ENCODE measurements at regions not wholly inside any gene's neighbourhood (a gene's known extent, or its start where the extent isn't known, plus 50 kb on each side); places are given as distances from the start of the nearest gene placed in this dataset.

DNA sequence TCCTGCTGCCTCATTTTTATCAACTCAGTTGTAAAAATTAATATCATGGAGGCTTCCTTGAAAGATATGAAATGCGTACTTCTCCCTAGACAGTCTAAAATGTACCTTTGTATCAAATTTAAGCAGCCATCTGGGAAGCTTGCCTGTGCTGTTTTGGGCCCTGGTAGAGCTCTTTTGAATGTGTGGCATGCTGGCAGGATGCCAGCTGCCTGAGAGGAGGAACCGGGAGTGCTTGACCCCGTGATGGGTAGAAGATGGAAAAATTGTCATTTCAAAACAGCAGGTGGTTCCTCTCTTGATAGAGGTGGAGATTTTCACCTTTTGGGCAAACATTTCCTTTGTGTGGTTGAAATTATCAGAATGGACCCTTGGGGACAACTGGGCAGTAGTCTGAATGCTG, 245.3 kb downstream of the RPLP1 start:
- TF ChIP-seq, protein P1, sequence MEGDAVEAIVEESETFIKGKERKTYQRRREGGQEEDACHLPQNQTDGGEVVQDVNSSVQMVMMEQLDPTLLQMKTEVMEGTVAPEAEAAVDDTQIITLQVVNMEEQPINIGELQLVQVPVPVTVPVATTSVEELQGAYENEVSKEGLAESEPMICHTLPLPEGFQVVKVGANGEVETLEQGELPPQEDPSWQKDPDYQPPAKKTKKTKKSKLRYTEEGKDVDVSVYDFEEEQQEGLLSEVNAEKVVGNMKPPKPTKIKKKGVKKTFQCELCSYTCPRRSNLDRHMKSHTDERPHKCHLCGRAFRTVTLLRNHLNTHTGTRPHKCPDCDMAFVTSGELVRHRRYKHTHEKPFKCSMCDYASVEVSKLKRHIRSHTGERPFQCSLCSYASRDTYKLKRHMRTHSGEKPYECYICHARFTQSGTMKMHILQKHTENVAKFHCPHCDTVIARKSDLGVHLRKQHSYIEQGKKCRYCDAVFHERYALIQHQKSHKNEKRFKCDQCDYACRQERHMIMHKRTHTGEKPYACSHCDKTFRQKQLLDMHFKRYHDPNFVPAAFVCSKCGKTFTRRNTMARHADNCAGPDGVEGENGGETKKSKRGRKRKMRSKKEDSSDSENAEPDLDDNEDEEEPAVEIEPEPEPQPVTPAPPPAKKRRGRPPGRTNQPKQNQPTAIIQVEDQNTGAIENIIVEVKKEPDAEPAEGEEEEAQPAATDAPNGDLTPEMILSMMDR (IDR thresholded peaks at IDR 0.05), result no peak
- no peak for TF ChIP-seq POLR2A (IDR thresholded peaks at IDR 0.05)
- peak in 1 of 2 donors; percentile 37 for TF ChIP-seq EP300 (IDR thresholded peaks at IDR 0.05)
- H3K4me1 ChIP-seq, result no peaks in the 10 kb centered on the region
- H3K27me3 ChIP-seq, result no peaks in the 10 kb centered on the region
- H3K27ac ChIP-seq, result no peak overlapping the region
- H3K4me3 ChIP-seq, result no peak overlapping the region
- WGBS, 2 donors, result 33 to 35% methylated on average over 3 of the region's 3 CpGs
- peak; percentile 24 to 26 for DNase-seq (ENCODE audit: low spot score in 2 of 2)
- no peaks in the 10 kb centered on the region for H3K9me3 ChIP-seq
- no peaks in the 10 kb centered on the region for H3K36me3 ChIP-seq

DNA sequence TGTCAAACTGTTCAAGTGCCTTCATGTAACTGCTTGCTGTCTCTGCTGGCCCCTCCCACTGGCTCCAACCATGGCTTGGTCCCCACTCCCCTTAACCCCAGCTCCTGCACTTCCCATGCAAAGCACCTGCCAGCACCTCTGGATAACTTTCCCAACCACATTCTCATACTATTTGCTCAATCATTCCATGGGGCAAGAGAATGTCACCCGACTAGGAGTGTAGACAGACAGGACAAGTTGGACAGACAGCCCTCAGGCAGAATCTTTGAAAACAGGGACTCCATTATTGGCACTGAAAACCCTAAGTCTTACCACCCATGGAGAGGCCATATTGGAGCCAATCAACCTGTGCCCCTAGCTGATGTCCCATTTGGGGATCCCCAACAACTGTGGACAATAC, 246.5 kb downstream of the RPLP1 start:
- no peak for DNase-seq (ENCODE audit: low spot score in 2 of 2)
- TF ChIP-seq POLR2A (IDR thresholded peaks at IDR 0.05), result no peak
- no peak for TF ChIP-seq EP300 (IDR thresholded peaks at IDR 0.05)
- TF ChIP-seq, protein P1 (IDR thresholded peaks at IDR 0.05), result no peak
- Histone ChIP-seq H3K4me3 (no peak overlapping the region), H3K36me3 (no peaks in the 10 kb centered on the region), H3K9me3 (no peaks in the 10 kb centered on the region), H3K27me3 (no peaks in the 10 kb centered on the region), H3K27ac (no peak overlapping the region), H3K4me1 (no peaks in the 10 kb centered on the region)
- 55 to 67% methylated on average over 1 of the region's 1 CpG for WGBS, 2 donors

DNA sequence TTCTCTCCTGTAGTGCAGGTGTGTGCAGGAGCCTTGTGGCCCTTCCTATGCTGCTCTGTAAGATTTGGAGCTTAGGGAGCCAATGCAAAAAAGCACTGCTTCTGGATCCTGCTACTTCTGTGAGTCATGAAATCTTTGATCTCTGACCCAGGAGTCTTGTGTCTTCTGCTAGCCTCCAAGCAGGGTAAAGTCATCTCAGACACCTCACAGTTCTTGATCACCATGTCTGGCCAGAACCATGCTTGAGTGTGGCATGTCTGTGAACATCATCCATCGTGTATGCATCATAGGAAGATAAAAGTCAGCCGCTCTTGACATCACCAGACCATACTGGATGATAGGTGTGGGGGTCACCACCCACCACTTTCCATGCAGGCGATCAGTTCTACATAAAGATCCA, 247.8 kb downstream of the RPLP1 start:
- no peaks in the 10 kb centered on the region for H3K27me3 ChIP-seq
- no peaks in the 10 kb centered on the region for H3K36me3 ChIP-seq
- no peak overlapping the region for H3K4me3 ChIP-seq
- no peaks in the 10 kb centered on the region for H3K4me1 ChIP-seq
- H3K27ac ChIP-seq, result no peak overlapping the region
- TF ChIP-seq, protein P1 (IDR thresholded peaks at IDR 0.05), result no peak
- TF ChIP-seq EP300 (IDR thresholded peaks at IDR 0.05), result no peak
- TF ChIP-seq POLR2A (IDR thresholded peaks at IDR 0.05), result no peak
- WGBS, 2 donors, result 96 to 100% methylated on average over 3 of the region's 3 CpGs
- no peak for DNase-seq (ENCODE audit: low spot score in 2 of 2)
- peaks cover 0 to 2% (median 0%) of the 10 kb centered on the region in 4 donors for H3K9me3 ChIP-seq

DNA sequence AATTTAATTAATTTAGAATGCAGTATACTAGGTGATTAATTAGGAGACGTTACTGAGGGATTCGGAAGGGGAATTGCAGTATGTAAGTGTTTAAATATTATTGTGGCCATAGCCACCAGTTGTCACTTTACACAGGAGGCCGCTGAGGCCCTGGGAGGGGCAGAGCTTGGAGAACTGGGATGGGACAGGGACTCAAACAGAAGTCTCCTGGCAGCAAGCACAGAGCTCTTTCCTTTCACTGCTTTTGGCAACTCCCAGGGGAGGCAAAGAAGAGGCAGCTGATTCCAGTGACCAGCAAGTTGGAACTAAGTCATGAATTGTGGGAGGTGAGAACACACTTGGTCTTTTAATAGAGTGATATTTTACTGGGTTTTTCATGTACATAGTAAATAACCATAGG, 248.6 kb downstream of the RPLP1 start:
- H3K9me3 ChIP-seq, result peaks cover 0 to 9% (median 0%) of the 10 kb centered on the region in 4 donors
- DNase-seq (ENCODE audit: low spot score in 2 of 2), result no peak
- H3K4me1 ChIP-seq, result no peaks in the 10 kb centered on the region
- H3K27ac ChIP-seq, result no peak overlapping the region
- TF ChIP-seq, protein P1 (IDR thresholded peaks at IDR 0.05), result no peak
- TF ChIP-seq EP300 (IDR thresholded peaks at IDR 0.05) (no peak), POLR2A (IDR thresholded peaks at IDR 0.05) (no peak)
- no peaks in the 10 kb centered on the region for H3K27me3 ChIP-seq
- WGBS, 2 donors, result 90 to 95% methylated on average over 3 of the region's 3 CpGs
- no peaks in the 10 kb centered on the region for H3K36me3 ChIP-seq
- H3K4me3 ChIP-seq, result no peak overlapping the region

DNA sequence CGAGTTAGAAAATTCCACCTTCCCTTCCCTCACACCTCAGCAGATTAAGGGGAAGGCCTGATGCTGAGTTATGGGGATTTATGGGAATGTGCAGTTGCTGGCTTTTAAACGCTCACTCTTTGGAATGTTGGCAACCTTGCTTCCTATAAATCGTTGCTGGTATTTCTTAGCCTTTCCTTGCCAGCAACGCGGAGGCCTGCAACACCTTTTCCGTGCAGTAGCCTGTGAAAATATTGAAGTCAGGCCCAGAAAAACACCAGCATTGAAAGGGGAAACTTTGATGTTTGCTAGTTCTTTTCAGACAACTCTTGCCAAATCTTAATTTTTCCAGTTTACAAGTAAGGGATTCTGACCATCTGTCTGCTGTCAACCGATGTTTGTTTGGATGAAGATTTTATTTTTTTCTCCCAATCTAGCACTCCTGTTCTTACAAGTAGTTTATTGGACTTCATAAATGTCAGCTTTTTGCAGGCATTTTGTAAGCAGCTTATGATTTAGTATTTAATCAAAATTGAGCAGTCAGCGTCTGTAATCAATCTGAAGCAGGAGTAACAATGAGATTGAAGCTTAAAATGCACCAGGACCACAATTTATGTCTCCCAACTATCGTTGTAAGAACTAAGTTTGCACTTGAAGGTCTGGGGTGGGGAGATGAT, 251.0 kb downstream of the RPLP1 start:
- no peak for DNase-seq (ENCODE audit: low spot score in 2 of 2)
- no peak overlapping the region for H3K27ac ChIP-seq
- no peaks in the 10 kb centered on the region for H3K4me1 ChIP-seq

More for the DNA sequence above, 251.0 kb downstream of the RPLP1 start:
- no peaks in the 10 kb centered on the region for H3K36me3 ChIP-seq
- H3K27me3 ChIP-seq, result no peaks in the 10 kb centered on the region
- TF ChIP-seq EP300 (IDR thresholded peaks at IDR 0.05) (no peak), POLR2A (IDR thresholded peaks at IDR 0.05) (no peak)
- TF ChIP-seq, protein P1 (IDR thresholded peaks at IDR 0.05), result no peak
- H3K4me3 ChIP-seq, result no peak overlapping the region
- WGBS, 2 donors, result 57 to 60% methylated on average over 9 of the region's 9 CpGs
- H3K9me3 ChIP-seq, result peaks cover 0 to 23% (median 3%) of the 10 kb centered on the region in 4 donors

Measured in tibial nerve (tissue), 4 donors.